ENCODE measurements at regions not wholly inside any gene's neighbourhood (a gene's known extent, or its start where the extent isn't known, plus 50 kb on each side); places are given as distances from the start of the nearest gene placed in this dataset.

- H3K27ac ChIP-seq, result peak overlapping the region in 1 of 2 donors; percentile 14
- TF ChIP-seq CTCF (IDR thresholded peaks at IDR 0.05), result no peak
- no peak overlapping the region for H3K4me3 ChIP-seq
- no peak for DNase-seq (ENCODE audit: low spot score)
Observed at GRCh38 chr12:91778091-91778832, 367.4 kb downstream of the BTG1 start.

GRCh38 chr12:91777268-91777992 is 368.2 kb downstream of the BTG1 start:
- no peak for DNase-seq (ENCODE audit: low spot score)
- no peak overlapping the region for H3K27ac ChIP-seq
- H3K4me3 ChIP-seq, result no peak overlapping the region
- no peak for TF ChIP-seq CTCF (IDR thresholded peaks at IDR 0.05)

- Histone ChIP-seq H3K4me3 (peak overlapping the region; percentile 34), H3K27ac (no peak overlapping the region)
- no peak for DNase-seq (ENCODE audit: low spot score)
- no peak for TF ChIP-seq CTCF (IDR thresholded peaks at IDR 0.05)
Observed at GRCh38 chr12:91774434-91774921, 371.2 kb downstream of the BTG1 start.

GRCh38 chr12:91773749-91774429 is 371.8 kb downstream of the BTG1 start:
- peak overlapping the region; percentile 34 for H3K4me3 ChIP-seq
- no peak for TF ChIP-seq CTCF (IDR thresholded peaks at IDR 0.05)
- no peak overlapping the region for H3K27ac ChIP-seq
- no peak for DNase-seq (ENCODE audit: low spot score)

GRCh38 chr12:91772411-91772810 is 373.2 kb downstream of the BTG1 start:
- TF ChIP-seq CTCF (IDR thresholded peaks at IDR 0.05), result no peak
- no peak overlapping the region for H3K4me3 ChIP-seq
- H3K27ac ChIP-seq, result no peak overlapping the region
- no peak for DNase-seq (ENCODE audit: low spot score)

GRCh38 chr12:91769736-91770135 is 375.9 kb downstream of the BTG1 start:
- Histone ChIP-seq H3K27ac (no peak overlapping the region), H3K4me3 (no peak overlapping the region)
- no peak for DNase-seq (ENCODE audit: low spot score)
- no peak for TF ChIP-seq CTCF (IDR thresholded peaks at IDR 0.05)
